GM18517 (cell line): ENCODE measurements at regions not wholly inside any gene's neighbourhood (a gene's known extent, or its start where the extent isn't known, plus 50 kb on each side); places are given as distances from the start of the nearest gene placed in this dataset.

Experiments used
- ATAC-seq: cut with Tn5 transposase; IDR thresholded peaks from one replicate; pipeline ENCODE4 v1.9.1; 2021; ENCODE audit warnings: mild to moderate bottlenecking, moderate library complexity; ENCODE audit not compliant: unreplicated experiment

DNA sequence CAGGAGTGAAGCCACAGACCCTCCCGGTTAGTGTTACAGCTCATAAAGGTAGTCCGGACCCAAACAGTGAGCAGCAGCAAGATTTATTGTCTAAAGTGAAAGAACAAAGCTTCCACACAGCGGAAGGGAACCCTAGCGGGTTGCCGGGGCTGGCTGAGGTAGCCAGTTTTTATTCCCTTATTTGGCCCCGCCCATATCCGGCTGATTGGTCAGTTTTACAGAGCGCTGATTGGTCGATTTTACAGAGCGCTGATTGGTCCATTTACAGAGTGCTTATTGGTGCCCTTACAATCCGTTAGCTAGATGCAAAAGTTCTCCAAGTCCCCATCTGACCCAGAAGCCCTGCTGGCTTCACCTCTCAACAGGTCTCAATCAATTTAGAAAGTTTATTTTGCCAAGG lies 126.0 kb upstream of the RFC3 start:
- no peak for ATAC-seq

DNA sequence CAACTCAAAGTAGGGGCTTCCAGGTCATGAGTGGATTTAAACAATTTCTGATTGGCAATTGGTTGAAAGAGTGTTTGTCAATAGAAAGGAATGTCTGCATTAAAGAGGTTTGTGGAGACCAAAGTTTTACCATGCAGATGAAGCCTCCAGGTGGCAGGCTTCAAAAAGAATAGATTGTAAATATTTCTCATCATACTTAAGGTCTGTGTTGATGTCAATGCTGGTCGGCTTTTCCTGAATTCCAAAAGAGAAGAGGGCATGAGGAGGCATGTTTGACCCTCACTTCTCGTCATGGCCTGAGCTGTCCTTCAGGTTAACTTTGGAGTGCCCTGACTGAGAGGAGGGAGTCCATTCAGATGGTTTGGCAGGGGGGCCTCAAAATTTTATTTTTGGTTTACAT lies 125.4 kb upstream of the RFC3 start:
- ATAC-seq, result no peak

DNA sequence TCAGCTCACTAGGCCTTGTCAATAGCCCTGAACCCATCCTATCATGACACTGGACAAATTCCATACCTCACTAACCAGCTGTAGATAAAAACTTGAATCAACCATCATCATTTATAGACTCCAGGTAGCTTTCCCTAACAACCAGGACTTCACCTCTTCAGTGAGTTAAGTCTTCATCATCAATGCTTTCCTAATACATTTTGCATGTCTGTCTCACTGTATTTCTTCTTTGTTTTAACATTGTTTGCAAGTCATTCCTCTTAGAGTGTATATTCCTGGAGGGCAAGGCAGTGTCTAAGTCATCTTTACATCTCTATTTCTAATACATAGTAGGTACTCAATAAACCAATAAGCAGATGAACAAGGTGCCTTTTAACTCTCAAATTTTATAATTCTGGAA lies 123.4 kb upstream of the RFC3 start:
- no peak for ATAC-seq

DNA sequence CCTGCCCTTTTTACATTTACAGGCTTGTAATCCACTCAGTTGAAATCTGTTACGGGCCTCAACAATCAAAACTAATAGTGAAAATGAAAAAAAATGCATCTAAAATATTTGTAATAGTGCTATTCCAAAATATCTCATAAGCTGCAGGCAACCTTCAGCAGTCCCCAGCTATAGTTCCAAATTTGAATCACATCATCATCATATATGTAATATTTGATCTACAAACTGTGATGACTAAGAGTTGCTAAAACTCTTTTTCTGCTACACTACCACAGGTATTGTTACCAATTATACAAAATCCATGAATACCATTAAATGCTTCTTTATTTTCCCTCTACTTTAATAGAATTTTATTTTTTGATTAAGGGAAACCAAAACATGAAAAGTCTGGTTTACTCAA lies 121.4 kb upstream of the RFC3 start:
- no peak for ATAC-seq

DNA sequence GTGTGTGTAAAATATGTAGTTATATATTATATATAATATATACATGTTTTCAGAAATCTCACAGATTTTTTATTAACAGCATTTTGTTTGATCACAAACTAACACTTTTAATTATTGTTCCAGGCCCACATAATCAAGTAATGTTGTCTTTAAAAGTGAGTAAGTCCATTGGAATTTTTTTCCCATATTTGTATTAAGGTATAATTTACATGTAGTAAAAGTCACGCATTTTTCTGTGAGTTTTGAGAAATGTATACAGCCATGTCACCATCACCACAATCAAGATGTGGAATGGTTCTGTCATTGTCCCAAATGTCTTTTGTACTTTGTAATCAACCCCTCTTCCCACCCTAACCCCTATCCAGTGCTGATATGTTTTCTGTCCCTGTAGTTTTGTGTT lies 120.0 kb upstream of the RFC3 start:
- no peak for ATAC-seq

DNA sequence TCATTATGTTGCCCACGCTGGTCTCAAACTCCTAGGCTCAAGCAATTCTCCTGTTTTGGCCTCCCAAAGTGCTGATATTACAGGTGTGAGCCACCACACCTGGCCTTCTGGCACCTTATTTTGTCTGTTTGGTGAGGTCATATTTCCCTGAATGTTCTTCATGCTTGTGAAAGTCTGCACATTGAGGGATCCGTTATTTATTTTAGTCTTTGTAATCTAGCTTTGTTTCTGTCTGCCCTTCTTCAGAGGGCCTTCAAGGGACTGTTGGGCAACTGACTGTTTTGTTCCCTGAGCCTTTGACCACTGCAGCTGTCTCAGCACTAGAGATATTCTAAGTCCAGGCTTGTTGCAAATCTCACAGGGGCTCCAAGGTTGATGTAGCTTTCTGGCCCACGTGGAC lies 110.5 kb upstream of the RFC3 start:
- ATAC-seq, result no peak

DNA sequence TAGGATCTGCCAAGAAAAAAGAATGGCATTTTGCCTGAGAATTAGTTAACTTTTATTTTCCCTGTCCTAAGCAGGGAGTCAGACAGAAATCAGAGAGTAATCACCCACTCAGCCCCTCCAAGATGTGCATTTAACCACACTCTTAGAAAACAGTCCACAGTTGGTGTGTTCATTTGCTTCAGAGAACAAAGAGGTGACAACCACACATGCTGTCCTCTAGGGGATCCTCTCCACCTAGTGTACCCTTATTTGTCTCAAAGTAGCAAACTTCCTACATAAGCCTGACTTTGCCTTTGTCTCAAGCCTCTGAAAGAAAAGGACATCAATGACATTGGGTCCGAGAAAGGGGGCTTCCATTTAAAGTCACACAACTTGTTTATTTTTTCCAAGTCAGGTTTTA lies 107.0 kb upstream of the RFC3 start:
- ATAC-seq, result no peak

DNA sequence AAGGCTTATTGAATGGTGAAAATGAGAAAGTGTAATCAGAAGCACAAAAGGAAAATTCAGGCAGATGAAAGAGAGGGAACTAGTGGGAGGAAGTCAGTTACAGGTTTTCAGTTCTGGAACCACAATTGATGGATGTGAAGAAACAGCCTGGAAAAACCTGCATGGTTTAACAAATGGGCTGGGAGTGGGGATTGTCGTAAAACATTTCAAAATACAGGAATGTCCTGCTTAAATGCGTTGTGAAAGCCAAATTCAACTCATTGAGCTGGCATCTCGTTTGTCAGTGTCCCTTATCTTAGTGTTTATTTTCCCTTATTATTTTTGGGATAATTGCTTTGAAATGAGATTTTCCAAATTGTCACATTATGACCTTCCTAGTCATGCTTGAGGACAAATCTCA lies 106.5 kb upstream of the RFC3 start:
- no peak for ATAC-seq

DNA sequence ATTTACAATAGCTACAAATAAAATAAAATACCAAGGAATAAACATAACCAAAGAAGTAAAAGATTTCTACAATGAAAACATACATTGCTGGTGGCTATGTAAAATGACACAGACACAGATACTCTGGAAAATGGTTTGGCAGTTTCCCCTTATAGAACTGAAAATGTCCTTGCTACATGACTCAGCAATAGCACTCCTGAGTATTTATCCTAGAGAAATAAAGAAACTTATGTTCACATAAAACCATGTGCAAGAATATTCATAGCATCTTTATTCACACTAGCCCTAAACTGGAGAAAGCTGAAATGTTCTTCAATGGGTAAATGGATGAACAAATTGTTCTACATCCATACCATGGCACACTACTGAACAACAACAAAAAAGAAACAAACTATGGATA lies 100.2 kb upstream of the RFC3 start:
- ATAC-seq, result no peak

DNA sequence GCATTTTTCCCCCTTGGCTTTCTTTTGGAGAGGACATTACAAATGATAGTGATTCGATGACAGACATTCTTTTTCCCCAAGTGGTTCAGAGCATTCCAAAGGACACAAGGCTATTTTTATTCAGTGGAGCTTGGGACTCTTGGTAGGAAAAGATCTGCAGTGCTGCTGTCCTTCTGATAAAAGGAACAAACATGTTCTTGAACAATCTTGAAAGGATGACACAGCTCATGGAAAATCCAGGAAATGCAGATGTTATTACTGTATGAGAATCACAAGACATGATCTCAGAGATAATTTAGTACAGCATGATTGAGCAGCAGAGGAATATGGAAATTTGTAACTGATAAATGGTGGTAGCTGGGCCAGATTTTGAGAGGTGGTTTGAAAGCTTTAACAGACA lies 96.2 kb upstream of the RFC3 start:
- ATAC-seq, result no peak

DNA sequence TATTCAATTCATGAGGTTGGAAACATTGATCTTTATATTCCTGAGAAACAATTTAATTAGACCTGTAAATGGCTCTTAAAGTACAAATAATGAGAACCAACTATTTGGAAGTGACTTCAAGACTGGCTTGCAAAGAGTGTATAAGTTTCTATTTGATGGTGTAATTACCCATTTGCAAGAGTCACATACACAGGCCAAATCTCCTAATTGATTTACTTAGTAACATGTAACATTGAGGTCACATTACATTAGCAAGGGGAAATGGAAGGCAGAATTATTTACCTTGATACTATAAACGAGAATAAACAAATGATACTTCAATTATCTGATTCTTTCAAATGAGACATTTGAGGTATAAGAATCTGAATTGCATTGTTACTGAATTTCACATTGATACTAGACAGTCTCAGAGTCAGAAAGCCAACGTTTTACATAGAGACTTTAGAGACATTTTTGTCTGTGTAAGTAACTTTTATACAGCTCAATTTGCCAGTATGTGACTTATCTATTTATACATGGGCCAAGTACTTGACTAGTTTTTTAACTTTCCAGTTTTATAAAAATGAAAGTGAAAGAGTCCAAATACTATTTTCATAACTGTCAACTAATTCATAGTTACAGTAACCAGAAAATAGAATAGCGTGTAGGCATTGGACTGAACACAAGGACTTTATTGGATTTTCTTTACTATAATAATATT lies 95.6 kb upstream of the RFC3 start:
- peak; percentile 40 for ATAC-seq

DNA sequence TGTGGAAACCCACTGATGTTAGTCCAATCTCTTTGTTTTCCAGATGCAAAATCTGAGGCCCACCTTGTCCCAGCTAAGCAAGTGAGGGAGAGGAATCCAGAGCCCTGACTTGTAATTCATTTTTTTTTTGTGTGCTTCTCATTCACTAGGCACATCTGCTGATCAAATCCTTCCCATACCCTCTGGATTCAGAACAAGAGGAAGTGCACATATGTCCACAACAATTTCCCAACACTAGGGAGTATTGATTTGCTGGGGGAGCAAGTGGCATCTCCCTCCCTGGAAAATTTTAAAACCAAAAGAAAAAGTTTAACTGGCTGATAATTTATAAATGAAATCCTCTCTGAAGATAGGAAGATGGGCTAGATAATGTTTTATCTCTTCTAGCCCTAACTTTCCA lies 94.6 kb upstream of the RFC3 start:
- no peak for ATAC-seq

DNA sequence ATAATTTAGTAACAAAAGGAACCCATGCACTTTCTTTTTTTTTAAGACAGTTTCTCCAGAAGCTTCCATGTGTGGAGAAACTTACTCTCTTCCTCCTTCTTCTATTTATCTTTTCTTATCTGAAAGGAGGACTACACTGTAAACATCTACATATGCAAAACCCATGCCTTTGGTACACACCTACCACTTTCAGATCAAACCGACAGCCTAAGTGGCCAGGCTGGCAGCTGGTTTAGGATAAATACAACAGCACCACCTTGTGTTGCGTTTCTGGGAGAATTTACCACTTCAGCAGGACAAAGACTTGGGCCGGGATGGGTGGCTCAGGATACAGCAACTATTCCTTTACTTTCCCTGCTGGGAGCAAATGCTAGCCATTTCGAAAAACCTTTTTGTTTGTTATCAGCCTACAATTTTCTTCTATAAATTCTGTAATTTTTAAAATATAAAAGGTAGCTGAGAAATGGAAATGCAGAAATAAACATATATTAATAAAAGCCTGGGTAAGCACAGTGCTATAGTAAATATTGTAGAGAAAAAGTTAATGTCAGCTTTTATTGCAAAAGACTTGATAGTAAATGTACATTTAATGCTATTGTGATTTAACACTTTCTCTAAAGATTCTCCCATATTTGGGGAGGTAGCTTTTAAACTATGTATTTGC lies 94.0 kb upstream of the RFC3 start:
- peak; percentile 73 for ATAC-seq

DNA sequence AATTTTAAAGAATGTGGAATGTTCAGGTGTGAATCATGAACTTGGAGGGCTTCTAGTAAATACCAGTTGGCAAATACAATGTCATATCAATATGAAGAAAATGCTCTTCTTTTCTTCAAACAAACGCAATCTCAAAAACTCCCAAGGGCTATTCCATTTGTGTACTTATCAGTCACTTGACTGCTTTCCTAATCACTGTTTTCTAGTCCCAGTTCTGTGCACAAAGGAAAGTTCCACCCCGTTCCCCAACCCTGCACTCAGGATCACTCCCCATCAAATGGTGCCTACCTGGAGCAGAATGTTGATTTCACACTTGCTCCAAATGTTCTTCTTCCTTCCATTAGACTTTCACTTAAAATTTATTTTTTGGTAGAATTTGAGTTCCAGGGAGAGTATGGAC lies 92.6 kb upstream of the RFC3 start:
- ATAC-seq, result no peak

DNA sequence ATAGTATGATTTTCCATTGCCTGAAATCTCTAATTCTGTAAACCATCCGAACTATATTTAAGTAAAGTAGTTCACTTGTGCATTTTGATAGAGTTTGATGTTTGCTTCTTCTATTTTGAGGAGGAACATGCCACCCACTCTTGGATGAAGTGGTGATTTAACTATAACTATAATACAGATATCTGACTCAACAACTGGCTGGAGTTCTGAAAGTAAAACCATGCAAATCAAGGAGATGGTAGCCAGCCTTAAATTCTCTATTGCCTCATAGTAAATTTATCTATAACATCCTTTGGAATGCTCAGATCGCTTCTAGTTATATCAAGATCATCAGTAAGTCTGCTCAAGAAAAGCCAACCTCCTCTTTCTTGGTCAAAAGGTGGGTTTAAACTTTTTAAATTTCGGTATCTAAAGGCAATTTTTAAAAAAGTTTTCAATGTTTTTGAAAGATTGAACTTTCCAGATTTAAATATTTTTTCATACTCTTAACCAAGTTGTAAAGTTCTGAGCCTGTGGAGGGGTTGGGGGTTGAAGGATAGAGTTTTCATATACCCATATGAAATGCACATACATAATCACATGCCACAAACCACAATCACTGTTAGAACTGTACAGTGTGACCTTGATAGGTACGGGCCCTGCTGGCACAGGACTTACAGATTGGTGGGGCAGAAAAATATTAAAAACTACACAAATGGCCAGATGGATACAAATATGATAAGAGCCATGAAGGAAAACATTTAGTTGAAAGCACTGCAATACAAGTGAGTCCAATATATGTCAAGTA lies 90.5 kb upstream of the RFC3 start:
- no peak for ATAC-seq

DNA sequence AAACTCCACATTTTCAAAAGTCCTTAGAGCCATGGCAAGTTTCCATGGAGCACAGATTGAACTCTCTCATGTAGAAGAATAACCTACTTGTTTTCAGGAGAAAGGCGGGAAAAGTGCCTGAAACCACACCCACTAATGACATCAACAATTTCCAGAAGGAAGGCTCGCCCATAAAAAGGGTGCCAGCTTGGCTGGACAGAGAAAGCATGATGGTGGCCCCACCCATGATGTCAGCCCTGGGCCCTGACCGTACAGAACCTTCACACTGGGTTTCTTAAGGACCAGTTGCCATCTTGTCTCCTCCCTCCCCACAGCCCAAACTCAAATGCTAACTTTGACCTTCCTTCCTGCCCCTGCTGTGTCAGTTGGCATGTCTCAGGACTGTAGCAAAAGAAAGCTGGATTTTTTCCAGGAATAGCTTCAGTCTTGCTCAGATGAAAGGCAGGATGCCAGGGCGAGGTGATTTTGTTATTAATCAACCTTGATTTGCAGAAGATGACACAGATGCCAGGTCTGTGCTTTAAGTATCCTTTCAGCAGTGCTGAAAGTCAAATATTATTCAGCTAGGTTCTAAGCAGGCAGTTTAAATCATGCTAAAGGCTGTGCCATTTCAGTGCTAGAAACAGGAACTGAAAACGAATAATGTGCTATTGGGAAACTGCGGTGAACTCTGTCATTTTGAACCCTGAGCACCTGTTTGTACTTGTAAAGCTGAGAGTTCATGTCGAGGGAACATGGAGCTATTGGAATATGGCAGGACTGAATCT lies 89.5 kb upstream of the RFC3 start:
- ATAC-seq, result peak; percentile 88

DNA sequence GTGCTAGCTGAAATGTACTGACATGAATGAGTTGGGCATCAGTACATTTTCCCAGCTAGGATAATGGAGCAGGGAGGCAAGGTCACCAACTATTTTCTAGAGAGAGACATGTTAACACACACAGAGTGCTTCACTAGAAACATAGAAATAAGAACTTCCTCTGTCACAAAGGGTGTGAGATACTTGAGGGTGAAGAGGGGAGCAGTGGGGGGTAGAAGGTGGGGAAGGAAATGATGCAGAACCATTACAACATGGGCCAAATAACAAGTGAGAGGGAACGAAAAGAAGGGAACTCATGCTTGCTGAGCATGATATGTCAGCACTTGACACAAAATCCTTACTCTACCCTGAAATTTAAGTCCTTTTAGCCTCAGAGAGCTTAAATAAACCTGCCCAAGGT lies 87.8 kb upstream of the RFC3 start:
- no peak for ATAC-seq

DNA sequence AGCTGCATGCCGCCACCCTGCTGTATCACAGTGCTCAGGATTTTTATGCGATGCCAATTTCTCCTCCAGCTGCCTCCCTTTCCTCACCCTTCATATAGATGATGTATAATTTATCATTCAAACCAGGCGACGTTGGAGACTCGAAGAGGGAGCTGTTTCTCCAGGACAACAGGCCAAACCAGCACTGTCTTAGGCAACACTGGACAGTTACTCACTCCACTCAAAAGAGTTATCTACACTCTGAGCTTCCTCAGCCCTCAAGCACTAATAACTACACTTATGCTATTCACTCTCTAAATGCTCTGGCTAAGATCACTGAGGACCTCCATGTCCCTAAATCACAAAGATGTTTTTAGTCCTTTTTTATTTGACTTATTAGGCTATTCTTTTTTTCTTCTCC lies 87.3 kb upstream of the RFC3 start:
- no peak for ATAC-seq

DNA sequence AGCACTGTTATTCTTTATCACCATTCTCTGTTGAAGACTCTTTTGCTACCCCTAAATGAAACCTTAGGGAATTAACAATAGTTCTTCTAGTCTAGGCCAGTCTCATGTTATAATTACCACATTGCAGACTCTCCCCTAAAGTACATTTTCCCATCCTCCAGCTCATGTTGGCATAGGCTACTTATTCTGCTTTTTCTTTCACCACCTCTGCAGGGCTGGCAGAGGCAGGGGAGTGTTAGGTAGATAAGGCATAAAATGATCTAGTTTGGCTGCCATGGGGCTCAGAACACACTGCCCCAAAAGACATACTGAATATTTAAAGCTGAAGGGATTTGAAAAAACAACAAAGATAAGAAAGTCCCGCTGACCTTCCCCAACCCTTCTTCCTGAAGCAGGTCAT lies 82.7 kb upstream of the RFC3 start:
- no peak for ATAC-seq

DNA sequence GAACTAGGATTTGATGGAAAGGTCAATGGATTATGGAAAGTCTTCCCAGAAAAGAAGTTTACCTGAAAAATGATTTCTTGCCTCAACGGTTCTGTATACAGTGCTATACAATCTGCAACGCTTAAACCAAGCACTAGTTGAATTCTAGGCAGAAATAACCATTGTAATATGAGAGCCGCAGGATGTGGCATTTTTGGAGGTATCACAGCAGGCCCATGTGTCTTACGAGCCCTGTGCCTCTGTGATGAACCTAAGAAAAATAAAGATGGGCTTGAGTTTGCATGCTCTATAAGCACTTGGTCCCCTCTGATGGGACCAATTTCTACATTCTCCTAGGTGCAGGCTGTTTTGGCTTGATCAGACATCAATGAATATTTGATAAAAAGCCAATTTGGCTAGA lies 78.7 kb upstream of the RFC3 start:
- no peak for ATAC-seq

DNA sequence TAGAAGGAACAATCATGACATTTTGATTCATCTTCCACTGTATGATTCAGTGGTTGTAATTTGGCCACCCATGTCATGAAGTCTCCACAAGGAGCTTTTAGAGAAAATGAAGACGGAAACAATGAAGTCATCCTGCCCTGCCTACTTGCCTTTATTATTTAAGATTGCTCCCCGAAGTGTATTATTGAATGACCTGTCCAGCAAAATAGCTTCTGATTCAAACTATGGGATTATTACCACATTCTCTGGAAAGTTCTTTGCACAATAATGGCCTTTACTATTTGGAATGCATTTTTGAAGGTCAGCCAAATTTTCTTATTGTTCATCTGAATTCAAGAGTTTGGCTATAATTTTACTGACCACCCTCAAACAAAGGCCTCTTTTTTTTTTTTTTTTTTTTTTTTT lies 77.8 kb upstream of the RFC3 start:
- ATAC-seq, result no peak

DNA sequence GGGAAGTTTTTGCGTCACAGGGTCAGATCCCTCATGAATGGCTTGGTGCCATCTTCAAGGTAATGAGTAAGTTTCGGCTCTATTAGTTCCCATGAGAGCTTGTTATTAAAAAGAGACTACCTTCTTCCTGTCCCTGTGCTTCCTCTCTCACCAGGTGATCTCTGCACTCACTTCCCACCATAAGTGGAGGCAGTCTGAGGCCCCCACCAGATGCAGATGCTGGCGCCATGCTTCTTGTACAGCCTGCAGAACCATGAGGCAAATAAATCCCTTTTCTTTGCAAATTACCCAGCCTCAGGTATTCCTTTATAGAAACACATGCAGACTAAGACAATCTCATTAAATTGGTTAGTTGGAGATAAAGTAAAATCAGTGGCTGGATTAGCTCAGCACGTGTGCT lies 75.6 kb upstream of the RFC3 start:
- ATAC-seq, result no peak
